SU-DHL-6 (cell line): ENCODE measurements at regions not wholly inside any gene's neighbourhood (a gene's known extent, or its start where the extent isn't known, plus 50 kb on each side); places are given as distances from the start of the nearest gene placed in this dataset.

Experiments
- H2AFZ ChIP-seq: fragments of 200-600 bp; sonication (generic); 2 replicates; pipeline ENCODE4 v1.6.1; 2014; ENCODE audit warnings: low read depth, mild to moderate bottlenecking, moderate library complexity, mixed read lengths, antibody characterized with exemption, low read length; ENCODE audit not compliant: severe bottlenecking
- H3F3A ChIP-seq: fragments of 200-600 bp; shearing (Covaris generic); 2 replicates; pipeline ENCODE4 v1.6.0; 2016; ENCODE audit warnings: antibody characterized with exemption, mild to moderate bottlenecking; ENCODE audit not compliant: insufficient read depth
- H3K27ac ChIP-seq: fragments of 200-600 bp; sonication (generic); 2 replicates; pipeline ENCODE4 v1.5.1; 2016; ENCODE audit warnings: low read depth, mild to moderate bottlenecking, low read length, moderate library complexity, mixed read lengths
- H3K27me3 ChIP-seq: fragments of 200-600 bp; sonication (generic), shearing (Covaris generic); 2 replicates; pipeline ENCODE4 v1.6.0; 2014; ENCODE audit warnings: mild to moderate bottlenecking, low read length
- H3K36me3 ChIP-seq: fragments of 200-600 bp; sonication (generic); 2 replicates; pipeline ENCODE4 v1.6.1; 2014; ENCODE audit warnings: mild to moderate bottlenecking, low read length, mixed read lengths
- H3K4me2 ChIP-seq: fragments of 300-600, 200-600 bp; shearing (Covaris generic), sonication (generic); 2 replicates; pipeline ENCODE4 v1.6.0; 2014; ENCODE audit warnings: low read length, low read depth, mild to moderate bottlenecking; ENCODE audit not compliant: poor library complexity, severe bottlenecking
- H3K4me3 ChIP-seq: fragments of 200-600 bp; sonication (generic); 2 replicates; pipeline ENCODE4 v1.5.1; 2014; ENCODE audit warnings: antibody characterized with exemption, low read length, mild to moderate bottlenecking, mixed read lengths; ENCODE audit not compliant: insufficient read depth, poor library complexity, severe bottlenecking
- H3K79me2 ChIP-seq: fragments of 200-600 bp; sonication (generic); 2 replicates; pipeline ENCODE4 v1.6.1; 2014; ENCODE audit warnings: mild to moderate bottlenecking, low read length, moderate library complexity; ENCODE audit not compliant: insufficient read depth
- H3K9ac ChIP-seq: fragments of 200-600 bp; sonication (generic); 2 replicates; pipeline ENCODE4 v1.7.0; 2014; ENCODE audit warnings: mild to moderate bottlenecking, low read length
- H3K9me2 ChIP-seq: fragments of 200-600 bp; sonication (generic); replicated peaks from 2 replicates; pipeline ENCODE4 v1.6.1; 2014; ENCODE audit warnings: low read length; ENCODE audit not compliant: insufficient read depth
- H3K9me3 ChIP-seq: fragments of 200-600 bp; sonication (generic); 2 replicates; pipeline ENCODE4 v1.6.1; 2014; ENCODE audit warnings: low read length, mixed read lengths; ENCODE audit not compliant: insufficient read depth
- H4K20me1 ChIP-seq: fragments of 200-600 bp; sonication (generic); 2 replicates; pipeline ENCODE4 v1.6.1; 2014; ENCODE audit warnings: low read depth, mild to moderate bottlenecking, antibody characterized with exemption, low read length, moderate library complexity, mixed read lengths
- EZH2phosphoT487 ChIP-seq: fragments of 200-600 bp; sonication (generic), shearing (Covaris generic); conservative IDR thresholded peaks from 2 replicates; pipeline ENCODE4 v1.6.1; 2018; ENCODE audit warnings: mild to moderate bottlenecking, antibody characterized with exemption, low read length, moderate library complexity, mixed read lengths
- TF ChIP-seq, protein P1 (sequence below): fragments of 200-600 bp; sonication (generic); IDR thresholded peaks from one replicate; pipeline ENCODE4 v1.5.1; 2017; ENCODE audit warnings: antibody characterized with exemption, mild to moderate bottlenecking, low read length, moderate library complexity; ENCODE audit not compliant: insufficient read depth, poor library complexity, severe bottlenecking

DNA sequence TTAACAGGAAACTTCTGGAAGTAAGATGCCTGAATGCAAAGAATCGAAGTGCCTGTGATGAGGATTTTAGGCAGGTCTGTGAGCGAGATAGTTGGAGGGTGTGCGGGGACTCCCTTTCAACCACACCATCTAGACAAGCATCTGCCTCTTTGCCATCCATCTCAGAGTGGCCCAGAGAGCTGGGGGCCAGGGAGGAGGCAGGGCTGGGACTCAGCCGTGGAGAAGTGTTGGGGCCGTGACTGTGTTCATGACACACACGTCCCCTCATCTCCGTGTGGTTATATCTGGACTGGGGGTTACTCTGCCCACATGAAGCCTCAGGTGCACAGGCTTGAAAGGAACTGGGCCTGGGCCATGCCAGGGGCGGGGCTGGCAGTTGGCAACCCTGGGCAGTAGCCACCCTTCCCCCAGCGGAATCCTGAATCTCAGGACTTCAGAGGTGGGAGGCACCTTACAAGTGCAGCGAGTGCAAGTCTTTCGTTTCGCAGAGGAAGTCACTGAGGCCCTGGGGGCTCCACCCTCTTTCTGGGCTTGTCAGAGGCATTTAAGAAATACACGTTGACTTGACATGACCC, 112.5 kb downstream of the SLC4A3 start:
- no peak overlapping the region for H3K27ac ChIP-seq
- no peaks in the 10 kb centered on the region for H3K36me3 ChIP-seq
- no peaks in the 10 kb centered on the region for H3F3A ChIP-seq
- no peak overlapping the region for H3K4me3 ChIP-seq
- H3K9me3 ChIP-seq: no peaks in the 10 kb centered on the region
- no peaks in the 10 kb centered on the region for H3K27me3 ChIP-seq
- H3K4me2 ChIP-seq: no peak overlapping the region
- no peaks in the 10 kb centered on the region for H3K9me2 ChIP-seq
- H3K79me2 ChIP-seq: no peaks in the 10 kb centered on the region
- no peak overlapping the region for H2AFZ ChIP-seq
- H4K20me1 ChIP-seq: no peaks in the 10 kb centered on the region
- TF ChIP-seq EZH2phosphoT487: no peak
- TF ChIP-seq, protein P1, sequence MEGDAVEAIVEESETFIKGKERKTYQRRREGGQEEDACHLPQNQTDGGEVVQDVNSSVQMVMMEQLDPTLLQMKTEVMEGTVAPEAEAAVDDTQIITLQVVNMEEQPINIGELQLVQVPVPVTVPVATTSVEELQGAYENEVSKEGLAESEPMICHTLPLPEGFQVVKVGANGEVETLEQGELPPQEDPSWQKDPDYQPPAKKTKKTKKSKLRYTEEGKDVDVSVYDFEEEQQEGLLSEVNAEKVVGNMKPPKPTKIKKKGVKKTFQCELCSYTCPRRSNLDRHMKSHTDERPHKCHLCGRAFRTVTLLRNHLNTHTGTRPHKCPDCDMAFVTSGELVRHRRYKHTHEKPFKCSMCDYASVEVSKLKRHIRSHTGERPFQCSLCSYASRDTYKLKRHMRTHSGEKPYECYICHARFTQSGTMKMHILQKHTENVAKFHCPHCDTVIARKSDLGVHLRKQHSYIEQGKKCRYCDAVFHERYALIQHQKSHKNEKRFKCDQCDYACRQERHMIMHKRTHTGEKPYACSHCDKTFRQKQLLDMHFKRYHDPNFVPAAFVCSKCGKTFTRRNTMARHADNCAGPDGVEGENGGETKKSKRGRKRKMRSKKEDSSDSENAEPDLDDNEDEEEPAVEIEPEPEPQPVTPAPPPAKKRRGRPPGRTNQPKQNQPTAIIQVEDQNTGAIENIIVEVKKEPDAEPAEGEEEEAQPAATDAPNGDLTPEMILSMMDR: no peak
- H3K9ac ChIP-seq: no peak overlapping the region

DNA sequence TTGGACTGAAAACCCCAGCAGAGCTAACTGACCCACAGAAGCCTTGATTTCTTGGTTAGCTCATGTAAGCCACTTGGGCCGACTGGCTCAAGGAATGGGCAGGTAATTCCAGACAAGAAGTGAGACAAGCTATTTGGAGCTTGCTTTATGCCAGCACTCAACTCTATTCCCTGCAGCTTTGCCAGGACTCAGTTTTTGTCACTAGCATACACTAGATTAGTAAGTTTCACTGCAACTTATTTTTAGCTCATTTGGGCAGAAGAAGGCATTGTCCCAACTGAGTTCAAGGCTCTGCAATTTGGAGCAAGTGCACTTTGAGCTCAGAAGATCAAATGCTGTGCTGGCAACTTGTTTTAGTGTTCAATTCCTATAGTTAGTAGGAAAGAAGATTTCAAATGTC, 116.1 kb downstream of the SLC4A3 start:
- Histone ChIP-seq H3K79me2 (no peaks in the 10 kb centered on the region), H3F3A (no peaks in the 10 kb centered on the region), H3K9me2 (no peaks in the 10 kb centered on the region), H3K27me3 (no peaks in the 10 kb centered on the region), H3K36me3 (no peaks in the 10 kb centered on the region), H3K27ac (no peak overlapping the region), H3K9me3 (no peaks in the 10 kb centered on the region), H4K20me1 (no peaks in the 10 kb centered on the region), H3K4me2 (no peak overlapping the region), H3K4me3 (no peak overlapping the region), H2AFZ (no peak overlapping the region), H3K9ac (no peak overlapping the region)
- TF ChIP-seq, protein P1: no peak
- TF ChIP-seq EZH2phosphoT487: no peak

DNA sequence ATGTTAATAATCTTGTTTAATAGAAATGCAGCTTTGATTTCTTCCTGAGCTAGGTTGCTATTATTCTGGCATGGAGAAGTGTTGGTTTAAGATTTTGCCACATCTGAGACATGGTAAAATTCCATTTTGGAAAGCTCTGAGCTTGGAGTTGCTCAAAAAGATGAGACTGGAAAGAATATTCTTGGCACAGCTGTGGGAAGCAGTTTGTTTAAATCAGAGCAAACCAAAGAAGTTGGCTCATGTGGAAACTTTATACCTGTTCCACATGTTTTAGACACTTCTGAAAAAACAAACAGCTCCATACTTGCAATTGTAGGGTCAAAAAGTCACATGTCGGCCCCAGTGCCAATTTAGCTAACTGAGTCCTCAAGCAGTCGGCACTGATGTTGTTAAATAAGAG, 116.6 kb downstream of the SLC4A3 start:
- H3K9me3 ChIP-seq: no peaks in the 10 kb centered on the region
- H3K9ac ChIP-seq: no peak overlapping the region
- no peak overlapping the region for H2AFZ ChIP-seq
- H3K27me3 ChIP-seq: no peaks in the 10 kb centered on the region
- no peaks in the 10 kb centered on the region for H3K36me3 ChIP-seq
- no peaks in the 10 kb centered on the region for H3K79me2 ChIP-seq
- H3K27ac ChIP-seq: no peak overlapping the region
- TF ChIP-seq, protein P1: no peak
- H3K9me2 ChIP-seq: no peaks in the 10 kb centered on the region
- H3K4me3 ChIP-seq: no peak overlapping the region
- H4K20me1 ChIP-seq: no peaks in the 10 kb centered on the region
- H3K4me2 ChIP-seq: no peak overlapping the region
- H3F3A ChIP-seq: no peaks in the 10 kb centered on the region
